NCI-H345 treated with DMSO at 0.1 percent for 48 hours (cell line): ENCODE measurements at regions not wholly inside any gene's neighbourhood (a gene's known extent, or its start where the extent isn't known, plus 50 kb on each side); places are given as distances from the start of the nearest gene placed in this dataset.
"Not testable (repeated sequence)": the region's sequence is repeated elsewhere in the genome, so short reads cannot be mapped to it uniquely, and the experiment has no call there.

Source experiments
- DNase-seq: peaks from one replicate; lab custom pipeline; 2025; ENCODE audit not compliant: unreplicated experiment; lab: John Stamatoyannopoulos, UW

GRCh38 chr1:146376309-146376707 is 147.5 kb upstream of the NOTCH2NLA start:
- DNase-seq: peak; percentile 73

GRCh38 chr1:146375108-146375507 is 146.3 kb upstream of the NOTCH2NLA start:
- not testable (repeated sequence) for DNase-seq

- peak; percentile 39 for DNase-seq
These were observed 141.1 kb upstream of the NOTCH2NLA start for GRCh38 chr1:146369940-146370339.

- DNase-seq: not testable (repeated sequence)
These were observed 126.6 kb upstream of the NOTCH2NLA start for GRCh38 chr1:146355373-146355772.

- not testable (repeated sequence) for DNase-seq
These were observed 98.0 kb upstream of the NOTCH2NLA start for GRCh38 chr1:146326863-146327262.

GRCh38 chr1:146324463-146324862 is 95.6 kb upstream of the NOTCH2NLA start:
- DNase-seq: not testable (repeated sequence)

- not testable (repeated sequence) for DNase-seq
These were observed 94.5 kb upstream of the NOTCH2NLA start for GRCh38 chr1:146323302-146323701.

- not testable (repeated sequence) for DNase-seq
These were observed 94.1 kb upstream of the NOTCH2NLA start for GRCh38 chr1:146322893-146323292.

GRCh38 chr1:146318715-146319114 is 89.9 kb upstream of the NOTCH2NLA start:
- not testable (repeated sequence) for DNase-seq

- not testable (repeated sequence) for DNase-seq
These were observed 89.0 kb upstream of the NOTCH2NLA start for GRCh38 chr1:146317785-146318184.

GRCh38 chr1:146314449-146315246 is 85.8 kb upstream of the NOTCH2NLA start:
- DNase-seq: not testable (repeated sequence)

- DNase-seq: not testable (repeated sequence)
These were observed 81.8 kb upstream of the NOTCH2NLA start for GRCh38 chr1:146310579-146310978.

- not testable (repeated sequence) for DNase-seq
These were observed 80.6 kb upstream of the NOTCH2NLA start for GRCh38 chr1:146309427-146309826.

- not testable (repeated sequence) for DNase-seq
These were observed 80.1 kb upstream of the NOTCH2NLA start for GRCh38 chr1:146308892-146309291.

GRCh38 chr1:146308152-146308551 is 79.3 kb upstream of the NOTCH2NLA start:
- DNase-seq: not testable (repeated sequence)

- DNase-seq: not testable (repeated sequence)
These were observed 78.8 kb upstream of the NOTCH2NLA start for GRCh38 chr1:146307632-146308031.

- DNase-seq: not testable (repeated sequence)
These were observed 77.8 kb upstream of the NOTCH2NLA start for GRCh38 chr1:146306651-146307050.

- not testable (repeated sequence) for DNase-seq
These were observed 76.6 kb upstream of the NOTCH2NLA start for GRCh38 chr1:146305442-146305841.

GRCh38 chr1:146298575-146298897 is 69.7 kb upstream of the NOTCH2NLA start:
- not testable (repeated sequence) for DNase-seq

GRCh38 chr1:146297781-146298574 is 69.2 kb upstream of the NOTCH2NLA start:
- not testable (repeated sequence) for DNase-seq

GRCh38 chr1:146292940-146293936 is 64.4 kb upstream of the NOTCH2NLA start:
- not testable (repeated sequence) for DNase-seq
